Kidney glomerular epithelial cell (primary cell): ENCODE measurements at regions not wholly inside any gene's neighbourhood (a gene's known extent, or its start where the extent isn't known, plus 50 kb on each side); places are given as distances from the start of the nearest gene placed in this dataset.
"Not testable (repeated sequence)": the region's sequence is repeated elsewhere in the genome, so short reads cannot be mapped to it uniquely, and the experiment has no call there.

Source experiments
- DNase-seq: peaks from one replicate; lab custom pipeline; 2025; lab: John Stamatoyannopoulos, UW

GRCh38 chr2:2797797-2798196 is 466.7 kb upstream of the MYT1L start:
- no peak for DNase-seq

- no peak for DNase-seq
Measured at GRCh38 chr2:2796207-2796606, 465.1 kb upstream of the MYT1L start.

GRCh38 chr2:2795438-2796091 is 464.5 kb upstream of the MYT1L start:
- DNase-seq, result no peak

GRCh38 chr2:2793925-2794560 is 463.0 kb upstream of the MYT1L start:
- no peak for DNase-seq

GRCh38 chr2:2793514-2793913 is 462.4 kb upstream of the MYT1L start:
- DNase-seq, result no peak

- no peak for DNase-seq
Measured at GRCh38 chr2:2791606-2792005, 460.5 kb upstream of the MYT1L start.

- DNase-seq, result no peak
Measured at GRCh38 chr2:2791031-2791430, 460.0 kb upstream of the MYT1L start.

- no peak for DNase-seq
Measured at GRCh38 chr2:2788076-2788475, 457.0 kb upstream of the MYT1L start.

GRCh38 chr2:2787301-2787907 is 456.3 kb upstream of the MYT1L start:
- DNase-seq, result no peak

- DNase-seq, result no peak
Measured at GRCh38 chr2:2782007-2782406, 450.9 kb upstream of the MYT1L start.

GRCh38 chr2:2779727-2780126 is 448.7 kb upstream of the MYT1L start:
- no peak for DNase-seq

- DNase-seq, result no peak
Measured at GRCh38 chr2:2777876-2778275, 446.8 kb upstream of the MYT1L start.

- DNase-seq, result no peak
Measured at GRCh38 chr2:2777213-2777612, 446.1 kb upstream of the MYT1L start.

GRCh38 chr2:2775018-2775417 is 443.9 kb upstream of the MYT1L start:
- no peak for DNase-seq

GRCh38 chr2:2773692-2774091 is 442.6 kb upstream of the MYT1L start:
- no peak for DNase-seq

- not testable (repeated sequence) for DNase-seq
Measured at GRCh38 chr2:2773080-2773479, 442.0 kb upstream of the MYT1L start.

GRCh38 chr2:2771721-2772411 is 440.8 kb upstream of the MYT1L start:
- DNase-seq, result no peak

- no peak for DNase-seq
Measured at GRCh38 chr2:2769481-2770431, 438.7 kb upstream of the MYT1L start.

GRCh38 chr2:2768476-2768875 is 437.4 kb upstream of the MYT1L start:
- DNase-seq, result no peak

- DNase-seq, result no peak
Measured at GRCh38 chr2:2767837-2768236, 436.8 kb upstream of the MYT1L start.

GRCh38 chr2:2765839-2766495 is 434.9 kb upstream of the MYT1L start:
- no peak for DNase-seq
